GM18867 (cell line): ENCODE measurements at regions not wholly inside any gene's neighbourhood (a gene's known extent, or its start where the extent isn't known, plus 50 kb on each side); places are given as distances from the start of the nearest gene placed in this dataset.

Source experiments
- ATAC-seq: cut with Tn5 transposase; IDR thresholded peaks from one replicate; pipeline ENCODE4 v1.9.1; 2021; ENCODE audit warnings: mild to moderate bottlenecking, moderate library complexity; ENCODE audit not compliant: unreplicated experiment

GRCh38 chr6:149147938-149148718 lies 169.4 kb upstream of the TAB2 start:
- no peak for ATAC-seq

DNA sequence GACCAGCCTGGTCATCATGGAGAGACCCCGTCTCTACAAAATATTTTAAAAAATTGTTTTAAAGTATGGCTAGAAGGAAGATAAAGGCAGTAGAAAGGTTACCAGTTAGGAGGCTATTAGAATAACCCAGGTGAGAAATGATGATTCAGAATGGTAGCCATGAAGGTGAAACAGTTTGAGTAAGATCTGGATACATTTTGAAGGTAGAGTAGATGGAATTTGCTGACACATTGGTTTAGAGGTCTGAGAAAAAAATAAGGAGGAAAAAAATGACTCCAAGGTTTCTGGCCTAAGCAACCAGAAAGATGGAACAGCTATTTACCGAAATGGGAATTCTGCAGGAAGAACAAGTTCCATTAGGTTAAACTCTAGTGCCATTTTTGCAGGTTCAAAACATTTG lies 167.9 kb upstream of the TAB2 start:
- ATAC-seq: no peak

- no peak for ATAC-seq
Measured at GRCh38 chr6:149150301-149150700, 167.2 kb upstream of the TAB2 start.

DNA sequence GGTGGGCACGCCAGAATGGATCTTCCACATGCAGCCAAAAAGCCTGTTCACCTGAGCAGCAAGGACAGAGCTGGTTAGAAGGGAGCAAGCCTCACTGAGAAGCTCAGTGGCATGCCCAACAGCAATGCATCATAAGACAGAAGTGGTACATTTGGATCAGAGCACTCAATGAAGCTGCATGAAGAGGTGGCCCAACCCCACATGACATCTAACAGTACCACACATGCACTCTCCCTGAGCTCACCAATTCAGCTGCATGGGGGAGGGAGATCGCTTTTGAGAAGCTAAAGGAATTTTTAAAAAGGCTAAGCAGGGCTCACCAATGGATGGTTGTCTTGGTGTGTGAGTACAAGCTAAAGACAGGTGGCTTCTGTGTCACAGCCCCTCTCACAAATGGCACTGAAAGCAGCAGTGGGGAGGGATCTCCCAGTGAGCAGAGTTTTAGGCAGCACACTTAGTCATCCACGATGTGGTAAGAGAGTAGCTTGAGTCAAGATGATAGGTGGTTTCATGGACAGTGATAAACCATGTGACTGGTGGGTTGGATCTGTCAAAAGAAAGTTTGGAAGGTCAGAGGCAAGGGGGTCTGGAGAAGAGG lies 166.6 kb upstream of the TAB2 start:
- ATAC-seq: no peak

DNA sequence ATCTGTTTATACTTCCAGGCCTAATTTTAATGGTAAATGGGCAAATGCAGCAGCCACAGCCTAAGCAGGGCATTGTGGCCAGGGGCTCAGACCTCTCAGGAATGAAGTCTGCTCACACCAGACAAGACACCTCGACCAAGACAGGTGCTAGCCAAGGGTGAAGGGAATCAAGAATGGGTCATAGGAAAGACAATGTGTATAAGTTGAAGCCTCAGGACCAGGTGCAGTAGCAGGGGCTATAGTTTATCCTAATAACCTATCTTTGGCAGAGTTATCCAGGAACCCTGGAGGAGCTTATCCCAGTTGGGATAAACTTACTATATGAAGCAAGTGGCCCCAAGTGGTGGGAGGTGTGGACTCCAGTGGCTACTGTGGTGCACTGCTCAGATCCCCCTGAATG lies 165.0 kb upstream of the TAB2 start:
- ATAC-seq: no peak

GRCh38 chr6:149153100-149153499 lies 164.4 kb upstream of the TAB2 start:
- ATAC-seq: no peak

DNA sequence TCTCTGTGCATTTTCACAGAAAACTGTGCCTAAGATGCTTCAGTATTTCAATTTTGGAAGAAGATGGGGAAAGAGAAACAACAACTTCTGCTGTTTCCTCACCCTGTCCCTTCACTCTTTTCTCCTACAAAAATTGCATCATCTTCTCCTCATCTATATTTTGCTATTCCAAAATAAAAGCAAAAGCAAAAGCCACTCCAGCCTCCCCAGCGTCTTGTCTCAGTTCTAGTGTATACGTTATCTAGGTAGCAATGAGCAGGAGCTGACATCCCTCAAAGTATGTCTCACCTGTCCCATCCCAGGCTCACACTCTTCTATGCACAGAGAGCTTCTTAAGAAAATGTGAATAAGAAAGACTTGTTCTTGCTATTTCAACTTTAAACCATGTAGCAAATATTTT lies 163.8 kb upstream of the TAB2 start:
- no peak for ATAC-seq

DNA sequence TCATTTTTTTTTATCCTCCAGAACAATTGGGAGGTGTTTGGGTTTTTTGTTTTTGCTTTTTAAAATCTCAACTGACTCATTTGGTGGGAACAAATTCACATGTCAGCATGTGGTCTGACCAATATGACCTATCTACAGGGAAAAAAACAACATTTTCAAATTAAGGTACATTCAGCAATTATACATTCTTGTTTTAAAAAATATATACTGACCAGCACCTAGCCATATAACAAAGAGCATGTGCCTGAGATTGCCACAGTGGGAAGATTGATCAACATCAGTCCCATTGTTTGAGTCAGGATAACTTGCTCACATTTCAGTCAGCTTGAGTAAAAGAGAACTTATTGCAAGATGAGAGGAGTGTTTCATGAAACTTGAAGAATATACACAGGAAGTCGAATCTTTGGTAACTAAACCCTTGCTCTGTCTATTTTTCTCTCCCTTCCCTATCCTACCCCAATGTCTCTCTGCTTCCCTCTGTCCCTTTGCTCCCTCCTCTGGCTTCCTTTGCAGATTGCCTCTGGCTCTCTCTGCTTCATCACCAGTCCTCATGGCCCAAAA lies 163.2 kb upstream of the TAB2 start:
- ATAC-seq: no peak

GRCh38 chr6:149157126-149157525 lies 160.4 kb upstream of the TAB2 start:
- no peak for ATAC-seq

GRCh38 chr6:149158076-149158475 lies 159.4 kb upstream of the TAB2 start:
- ATAC-seq: no peak

GRCh38 chr6:149160943-149161342 lies 156.6 kb upstream of the TAB2 start:
- ATAC-seq: no peak

GRCh38 chr6:149162924-149163323 lies 154.6 kb upstream of the TAB2 start:
- ATAC-seq: no peak

DNA sequence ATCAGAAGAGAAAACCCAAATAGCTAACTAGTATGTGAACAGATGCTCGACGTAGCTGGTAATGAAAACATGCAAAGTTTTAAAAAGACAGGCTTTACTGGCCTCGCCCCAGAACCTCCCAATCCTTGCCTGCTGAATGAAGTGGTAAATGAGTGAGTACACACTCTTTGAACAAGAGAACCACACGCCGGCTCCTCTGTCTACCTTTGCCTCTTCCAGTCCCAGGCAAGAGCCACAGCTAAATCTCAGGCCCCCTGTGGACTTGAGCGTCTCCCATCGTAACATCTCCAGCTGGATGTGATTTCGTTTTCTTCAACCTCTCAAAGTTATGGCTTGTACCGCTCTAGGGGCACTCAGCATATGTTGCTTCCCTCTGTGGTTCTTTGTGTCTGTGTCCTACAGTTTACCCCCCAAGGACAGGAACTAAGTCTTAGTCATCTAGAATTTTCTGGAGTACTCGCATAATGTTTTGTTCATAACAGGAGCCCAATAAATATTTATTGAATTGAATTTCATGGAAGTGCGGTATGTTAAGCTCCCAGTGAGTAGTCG lies 153.2 kb upstream of the TAB2 start:
- no peak for ATAC-seq

GRCh38 chr6:149166336-149166735 lies 151.2 kb upstream of the TAB2 start:
- ATAC-seq: no peak

DNA sequence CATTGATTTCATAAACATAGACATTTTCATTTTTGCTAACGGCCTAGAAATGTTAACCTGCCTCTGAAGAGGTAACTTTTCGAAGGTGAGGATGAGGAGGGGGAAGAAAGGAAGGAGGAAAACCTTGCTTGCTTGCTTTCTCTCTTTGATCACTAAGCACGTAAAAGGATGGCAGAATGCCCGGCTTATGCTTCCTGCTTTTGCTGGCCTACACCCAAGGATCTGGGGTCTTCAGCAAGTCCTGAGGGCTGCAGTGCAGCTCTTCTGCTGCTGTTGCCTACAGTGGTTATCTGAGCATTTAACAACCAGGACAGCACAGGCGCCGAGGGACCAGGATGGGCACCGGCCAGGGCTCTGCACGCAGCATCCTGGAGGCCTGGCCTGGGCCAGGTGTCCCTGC lies 150.8 kb upstream of the TAB2 start:
- ATAC-seq: no peak

DNA sequence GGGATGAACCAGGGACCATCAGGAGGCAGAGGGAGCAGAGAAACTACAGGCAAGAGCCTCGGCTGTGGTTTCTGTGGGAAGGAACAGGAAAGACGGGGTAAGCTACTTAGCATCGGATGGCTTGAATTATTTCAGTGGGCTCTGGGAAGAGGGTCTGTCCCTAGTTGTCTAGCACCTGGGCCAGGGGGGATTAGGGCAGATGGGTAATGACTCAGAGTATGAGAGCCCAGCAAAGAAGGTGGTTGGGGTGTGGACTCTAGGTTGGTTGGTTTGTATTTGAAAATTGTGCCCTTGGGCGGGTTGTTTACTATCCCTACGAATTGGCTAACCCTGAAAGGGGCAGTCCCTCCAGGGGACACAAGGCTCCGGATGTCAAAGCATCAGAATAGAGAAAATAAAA lies 148.5 kb upstream of the TAB2 start:
- no peak for ATAC-seq

- ATAC-seq: no peak
Measured at GRCh38 chr6:149169761-149170511, 147.6 kb upstream of the TAB2 start.

DNA sequence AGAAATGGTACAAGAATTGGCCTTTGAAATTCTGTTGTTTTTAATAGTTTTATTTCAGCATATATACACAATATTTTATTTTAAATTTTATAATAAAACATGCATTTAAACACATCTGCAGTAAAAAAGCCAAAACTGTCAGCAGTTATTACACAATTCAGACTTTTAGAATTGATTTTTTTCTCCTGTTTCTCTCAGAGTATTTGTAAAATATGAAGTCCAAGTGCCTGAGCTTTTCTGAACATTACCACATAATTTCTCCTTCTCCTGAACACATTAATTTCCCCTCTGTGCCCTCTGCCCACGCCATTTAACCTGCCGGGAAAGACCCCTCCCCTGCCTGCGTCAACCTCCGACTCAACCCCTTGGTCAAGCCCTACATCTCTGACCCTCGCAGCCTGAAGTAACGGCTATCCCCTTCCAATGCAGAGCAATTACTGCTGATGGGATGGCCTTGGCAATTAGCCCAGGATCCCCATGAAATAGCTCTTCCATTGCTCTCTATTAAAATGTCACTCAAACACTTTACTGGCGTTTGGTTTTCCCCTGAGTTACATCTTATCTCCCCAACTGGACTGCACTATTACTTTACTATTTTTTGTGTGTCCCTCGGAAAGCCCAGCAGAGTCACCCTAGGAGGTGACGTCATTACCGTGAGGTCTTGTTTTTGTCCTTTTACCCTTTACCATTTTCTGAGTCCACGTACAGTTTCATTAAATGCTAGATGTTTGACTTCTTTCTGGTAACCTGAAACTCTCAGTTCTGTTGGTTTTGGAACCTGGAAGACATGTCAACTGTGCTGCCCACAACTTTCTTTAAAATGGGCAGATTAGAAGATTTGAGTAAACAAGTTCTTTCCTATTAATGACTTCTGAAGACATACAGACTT lies 146.7 kb upstream of the TAB2 start:
- ATAC-seq: no peak

DNA sequence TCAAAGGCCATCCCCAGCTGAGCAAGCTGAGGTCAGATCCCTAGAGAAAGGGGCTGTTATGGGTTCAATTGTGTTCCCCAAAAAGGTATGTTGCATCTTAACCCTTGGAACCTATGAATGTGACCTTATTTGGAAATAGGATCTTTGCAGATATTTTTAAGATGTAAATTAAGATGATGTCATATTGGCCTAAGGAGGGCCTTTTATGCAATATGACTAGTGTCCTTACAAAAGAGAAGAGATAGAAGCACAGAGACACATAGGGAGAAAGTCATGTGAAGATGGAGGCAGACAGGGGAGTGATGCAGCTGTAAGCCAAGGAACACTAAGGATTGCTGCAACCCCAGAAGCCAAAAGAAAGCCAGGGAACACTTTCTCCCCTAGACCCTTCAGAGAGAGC lies 144.3 kb upstream of the TAB2 start:
- no peak for ATAC-seq

DNA sequence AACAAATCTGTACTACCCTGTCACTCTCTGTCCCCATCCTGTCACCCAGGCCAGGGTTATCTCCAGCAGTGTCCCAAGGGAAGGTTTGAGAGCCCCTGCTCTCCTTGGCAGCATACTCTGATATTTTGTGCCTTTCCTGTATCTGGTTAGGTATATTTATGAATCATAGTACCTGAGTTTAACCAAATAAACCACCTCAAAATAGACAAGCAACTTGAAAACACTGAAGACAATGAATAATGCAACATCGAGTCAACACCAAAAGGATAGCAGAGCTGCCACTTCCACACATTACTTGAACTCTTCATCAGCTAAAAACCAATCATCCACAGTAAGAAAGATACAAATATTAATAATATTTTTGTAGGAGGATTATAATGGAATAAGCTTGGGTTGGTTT lies 142.6 kb upstream of the TAB2 start:
- ATAC-seq: no peak
